Prostate gland (tissue), 2 donors: ENCODE measurements at regions not wholly inside any gene's neighbourhood (a gene's known extent, or its start where the extent isn't known, plus 50 kb on each side); places are given as distances from the start of the nearest gene placed in this dataset.
"Not testable (repeated sequence)": the region's sequence is repeated elsewhere in the genome, so short reads cannot be mapped to it uniquely, and the experiment has no call there.

ENCODE experiments used
- DNase-seq: peaks from one replicate; pipeline ENCODE4 v3.0.0-alpha.2; 2019; ENCODE audit warnings: low spot score
- H3K27ac ChIP-seq, 2 donors: fragments of 200-600 bp; sonication (generic); 2 replicates each; pipeline ENCODE4 v1.5.1; 2017 to 2019
- H3K27me3 ChIP-seq: fragments of 200-600 bp; sonication (generic); replicated peaks from 2 replicates; pipeline ENCODE4 v1.5.1; 2019; ENCODE audit not compliant: insufficient read depth
- H3K36me3 ChIP-seq, 2 donors: fragments of 200-600 bp; sonication (generic); 1 replicate in 1 of 2; 2 replicates in 1 of 2; pipeline versions ENCODE4 v1.5.1 to v1.8.1; 2017 to 2019
- H3K4me1 ChIP-seq: fragments of 200-600 bp; sonication (generic); replicated peaks from 2 replicates; pipeline ENCODE4 v1.5.1; 2019
- H3K4me3 ChIP-seq, 2 donors: fragments of 200-600 bp; sonication (generic); 2 replicates each; pipeline ENCODE4 v1.5.1; 2017 to 2019
- H3K9me3 ChIP-seq: fragments of 200-600 bp; sonication (generic); 2 replicates; pipeline ENCODE4 v1.5.1; 2017
- CTCF ChIP-seq, 4 experiments: fragments of 200-600 bp in 2 of 4; fragments of 450-650 bp in 2 of 4; sonication (generic) in 2 of 4; IDR thresholded peaks; 1 replicate in 3 of 4; 2 replicates in 1 of 4; pipeline ENCODE4 v1.5.1; 2016 to 2019; ENCODE audit warnings: antibody characterized with exemption in 4 of 4, mild to moderate bottlenecking in 2 of 4, moderate library complexity in 2 of 4
- POLR2A ChIP-seq: fragments of 450-650 bp; IDR thresholded peaks from one replicate; pipeline ENCODE4 v1.6.1; 2016; ENCODE audit warnings: antibody characterized with exemption, mild to moderate bottlenecking
- POLR2AphosphoS5 ChIP-seq: sonication (generic); formaldehyde crosslinking; IDR thresholded peaks from one replicate; pipeline ENCODE4 v1.6.1; 2017; ENCODE audit warnings: antibody characterized with exemption
- WGBS: methylation state at CpG from one replicate; pipeline ENCODE4 v1.1.5; 2018; 5-methylcytosine and 5-hydroxymethylcytosine counted together
- intact Hi-C: fragments of 100-400 bp; cut with DNase I; formaldehyde crosslinking; loops from one replicate; pipeline ENCODE4 v1.14.2; 2022

DNA sequence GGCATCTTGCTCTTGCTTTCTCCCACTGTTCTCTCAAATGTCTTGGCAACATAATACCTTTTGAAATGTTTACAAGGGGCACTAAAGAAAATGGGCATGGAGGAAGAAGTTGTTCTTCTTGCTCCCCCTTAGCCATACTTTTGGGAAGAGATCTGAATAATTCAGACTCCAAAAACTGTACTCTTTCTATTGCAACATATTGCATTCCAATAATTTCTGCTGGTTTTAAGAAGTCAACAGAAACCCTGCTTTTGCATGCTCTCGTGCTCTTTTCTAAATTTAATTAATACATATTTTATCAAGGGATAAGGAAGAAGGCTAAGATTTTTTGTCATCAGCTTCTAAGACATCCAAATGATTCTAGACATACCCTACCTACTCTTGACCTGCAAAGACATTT, 409.9 kb upstream of the SOX5 start:
- H3K36me3 ChIP-seq, result no peaks in the 10 kb centered on the region
- intact Hi-C loops, result no loop called here
- no peak for TF ChIP-seq POLR2A
- no peak for TF ChIP-seq POLR2AphosphoS5
- no peak for TF ChIP-seq CTCF (IDR thresholded peaks at IDR 0.05)
- H3K27ac ChIP-seq, result no peak overlapping the region
- no peak overlapping the region for H3K4me3 ChIP-seq
- 98% methylated on average over 1 of the region's 1 CpG for WGBS
- H3K27me3 ChIP-seq, result no peaks in the 10 kb centered on the region
- no peaks in the 10 kb centered on the region for H3K9me3 ChIP-seq
- no peaks in the 10 kb centered on the region for H3K4me1 ChIP-seq
- no peak for DNase-seq

GRCh38 chr12:24356240-24356804, 406.9 kb upstream of the SOX5 start:
- WGBS, result 87% methylated on average over 3 of the region's 3 CpGs
- no peak for TF ChIP-seq CTCF (IDR thresholded peaks at IDR 0.05)
- TF ChIP-seq POLR2A, result no peak
- TF ChIP-seq POLR2AphosphoS5, result no peak
- no peak for DNase-seq
- Histone ChIP-seq H3K27ac (no peak overlapping the region), H3K36me3 (no peaks in the 10 kb centered on the region), H3K27me3 (no peaks in the 10 kb centered on the region), H3K9me3 (no peaks in the 10 kb centered on the region), H3K4me1 (no peaks in the 10 kb centered on the region), H3K4me3 (no peak overlapping the region)
- intact Hi-C loops, result no loop called here

GRCh38 chr12:24352363-24352762, 402.9 kb upstream of the SOX5 start:
- Histone ChIP-seq H3K4me3 (no peak overlapping the region), H3K36me3 (no peaks in the 10 kb centered on the region), H3K9me3 (no peaks in the 10 kb centered on the region), H3K27me3 (no peaks in the 10 kb centered on the region), H3K27ac (no peak overlapping the region), H3K4me1 (no peaks in the 10 kb centered on the region)
- WGBS, result 96% methylated on average over 5 of the region's 5 CpGs
- TF ChIP-seq POLR2AphosphoS5, result no peak
- TF ChIP-seq POLR2A, result no peak
- TF ChIP-seq CTCF (IDR thresholded peaks at IDR 0.05), result no peak
- intact Hi-C loops, result no loop called here
- no peak for DNase-seq

- Histone ChIP-seq H3K4me3 (no peak overlapping the region), H3K27ac (no peak overlapping the region), H3K4me1 (no peaks in the 10 kb centered on the region), H3K9me3 (no peaks in the 10 kb centered on the region), H3K27me3 (no peaks in the 10 kb centered on the region), H3K36me3 (no peaks in the 10 kb centered on the region)
- intact Hi-C loops, result no loop called here
- TF ChIP-seq POLR2AphosphoS5, result no peak
- no peak for TF ChIP-seq POLR2A
- no peak for TF ChIP-seq CTCF (IDR thresholded peaks at IDR 0.05)
- no peak for DNase-seq
- WGBS, result 97% methylated on average over 4 of the region's 4 CpGs
These were observed 399.8 kb upstream of the SOX5 start for GRCh38 chr12:24349051-24349799.

GRCh38 chr12:24348180-24348579, 398.7 kb upstream of the SOX5 start:
- H3K4me3 ChIP-seq, intact Hi-C loops, H3K27me3 ChIP-seq, H3K4me1 ChIP-seq, H3K36me3 ChIP-seq, DNase-seq, H3K9me3 ChIP-seq, H3K27ac ChIP-seq: not testable (repeated sequence)
- WGBS, result 87% methylated on average over 5 of the region's 5 CpGs
